Astrocyte of the hippocampus (primary cell): ENCODE measurements at regions not wholly inside any gene's neighbourhood (a gene's known extent, or its start where the extent isn't known, plus 50 kb on each side); places are given as distances from the start of the nearest gene placed in this dataset.

Experiments used
- DNase-seq: peaks from one replicate; pipeline ENCODE4 v3.0.0; 2011; ENCODE audit warnings: low read depth, low spot score

DNA sequence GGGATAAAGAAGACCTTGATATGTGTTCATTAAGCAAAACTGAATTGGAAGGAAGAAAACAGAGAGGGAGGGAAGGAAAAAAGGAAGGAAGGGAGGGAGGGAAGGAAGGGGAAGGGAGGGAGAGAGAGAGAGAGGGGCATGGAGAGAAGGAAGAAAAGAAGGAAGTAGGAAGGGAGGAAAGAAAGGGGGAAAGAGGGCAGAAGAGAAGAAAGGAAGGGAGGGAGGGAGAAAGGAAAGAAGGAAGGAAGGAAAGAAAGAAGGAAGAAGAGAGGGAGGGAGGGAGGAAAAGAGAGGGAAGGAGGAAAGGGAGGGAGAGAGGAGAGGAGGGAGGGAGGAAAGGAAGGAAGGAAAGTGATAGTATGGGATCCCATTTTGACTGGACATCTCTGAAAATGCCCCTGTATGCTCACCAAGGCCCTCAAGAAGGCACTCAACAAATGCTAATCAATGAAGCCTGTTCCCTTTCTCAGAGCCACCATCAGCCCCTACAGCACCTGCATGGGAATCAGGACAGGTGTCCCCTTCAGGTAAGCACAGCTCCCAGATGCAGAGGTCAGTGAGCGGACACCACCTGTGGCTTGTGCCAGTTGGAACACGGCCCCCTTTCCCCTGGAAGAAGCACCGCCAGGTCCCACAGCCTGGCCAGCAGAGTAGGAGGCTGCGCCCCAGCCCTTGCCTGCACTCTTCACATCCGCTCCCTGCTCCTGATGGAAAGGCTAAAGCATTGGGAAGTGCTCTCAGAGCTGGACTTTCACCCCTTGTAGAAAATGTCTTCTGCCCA is 161.4 kb upstream of the DIO3 start:
- DNase-seq, result no peak

DNA sequence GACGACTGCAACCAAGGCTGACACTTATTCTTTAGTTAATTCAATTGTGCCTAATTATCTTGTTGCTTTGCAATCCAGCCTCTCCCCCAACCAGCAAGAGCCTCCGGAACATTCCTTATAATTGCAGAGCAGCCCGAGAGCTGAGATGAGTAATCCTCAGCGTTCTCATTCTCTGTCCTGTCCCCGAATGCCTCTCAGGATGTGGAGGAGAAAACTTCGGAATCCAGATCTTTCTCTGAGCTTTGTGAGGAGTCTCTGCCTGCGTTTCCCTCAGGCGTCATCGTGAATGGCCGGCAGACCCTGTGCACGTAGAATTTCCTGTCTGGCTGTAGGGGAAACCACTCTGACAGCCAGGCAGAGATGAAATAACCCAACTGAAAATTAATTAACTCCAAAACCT is 160.5 kb upstream of the DIO3 start:
- peak; percentile 25 for DNase-seq

DNA sequence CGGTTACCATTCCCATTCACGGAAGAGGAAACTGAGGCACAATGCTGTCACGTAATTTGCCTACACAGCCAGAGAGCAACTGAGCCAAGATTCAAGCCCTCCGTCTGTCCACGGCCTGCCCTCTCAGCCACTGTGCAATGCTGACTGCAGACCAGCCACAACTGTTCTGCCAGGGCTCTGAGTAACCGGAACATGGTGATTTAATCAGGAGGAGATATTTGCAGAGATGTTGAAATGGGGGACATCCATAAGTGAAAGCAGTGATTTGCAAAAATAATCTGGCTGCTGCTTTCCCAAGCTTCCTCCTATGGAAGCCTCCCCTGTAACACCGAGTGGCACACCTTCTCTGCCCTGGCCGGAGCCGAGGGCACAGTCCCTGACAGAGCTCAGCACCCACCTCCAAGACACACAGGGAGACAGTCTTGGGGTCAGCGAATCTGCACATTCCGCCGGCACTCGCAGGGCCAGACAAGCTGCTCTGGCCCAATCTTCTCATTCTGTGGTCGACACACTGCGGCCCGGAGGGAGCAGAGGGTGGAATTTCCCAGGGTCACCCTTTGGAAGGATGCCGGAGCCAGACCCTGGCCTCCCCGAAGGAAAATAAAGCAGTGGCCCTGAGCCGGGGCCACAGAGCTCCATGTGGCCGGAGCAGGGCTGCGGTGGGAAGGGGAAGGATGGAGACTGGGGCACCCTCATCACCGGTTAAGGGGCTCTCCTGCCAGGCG is 158.2 kb upstream of the DIO3 start:
- DNase-seq, result no peak

DNA sequence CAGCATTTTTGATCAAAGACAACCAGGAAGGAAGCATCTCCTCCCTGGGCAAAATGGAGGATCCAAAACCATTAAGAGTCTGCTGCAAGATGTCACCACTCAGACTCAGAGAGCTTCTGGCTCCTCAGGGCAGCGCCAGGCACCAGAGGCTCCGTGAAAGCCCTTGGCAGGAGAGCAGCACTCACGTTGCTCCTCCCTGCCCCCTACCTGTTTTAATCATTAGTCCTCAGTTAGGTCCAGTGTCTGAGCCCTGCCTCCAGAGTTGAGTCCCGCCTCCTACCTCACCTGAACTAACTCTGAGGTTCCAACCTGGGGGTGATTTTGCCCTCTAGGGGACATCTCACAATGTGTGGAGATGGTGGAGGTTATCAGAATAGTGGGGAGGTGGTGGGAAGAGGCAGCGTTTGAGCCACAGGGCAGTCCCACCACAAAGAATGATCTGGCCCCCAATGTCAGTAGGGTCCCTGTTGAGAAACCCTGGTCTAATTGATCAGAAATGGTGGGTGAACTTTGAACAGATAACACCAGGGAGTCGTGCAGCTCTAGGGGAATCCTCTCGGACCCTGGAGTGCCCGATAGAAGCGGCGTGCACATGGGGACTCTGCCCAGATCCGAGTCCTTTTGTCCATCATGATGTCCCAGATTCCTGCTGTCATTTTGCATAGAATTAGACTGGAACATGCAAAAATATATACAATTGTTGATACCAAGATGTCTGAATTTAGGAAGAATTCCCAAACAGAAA is 156.7 kb upstream of the DIO3 start:
- no peak for DNase-seq

DNA sequence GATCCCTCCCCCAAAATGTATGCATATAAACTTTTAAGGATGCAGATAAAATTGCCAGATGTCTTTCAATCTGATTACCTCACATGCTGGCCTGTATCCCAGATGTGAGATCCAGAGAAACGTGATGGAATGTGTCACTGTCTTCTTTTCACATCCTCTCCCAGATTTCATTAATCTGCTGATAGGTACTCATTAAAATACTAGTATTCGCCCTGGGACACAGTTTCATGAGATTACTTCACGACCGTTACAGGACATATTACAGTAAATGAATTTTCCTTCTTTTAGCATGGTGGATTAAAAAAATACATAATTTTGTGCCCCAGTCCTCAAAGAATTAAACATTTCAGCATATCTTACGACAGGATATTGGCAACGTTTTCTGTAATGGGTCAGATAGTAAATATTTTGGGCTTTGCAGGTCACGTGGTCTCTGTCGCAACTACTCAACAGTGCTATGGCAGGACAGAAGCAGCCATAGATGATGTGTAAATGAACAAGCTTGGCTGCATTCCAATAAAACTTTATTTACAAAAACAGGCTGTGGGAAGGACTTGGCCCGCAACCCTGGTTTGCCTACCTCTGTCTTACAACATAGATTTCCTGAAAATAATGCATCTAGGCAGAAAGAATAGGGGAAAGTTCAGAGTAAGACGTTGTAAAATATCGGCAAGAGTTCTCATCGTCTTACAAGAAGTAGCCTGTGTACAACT is 156.0 kb upstream of the DIO3 start:
- DNase-seq, result no peak

DNA sequence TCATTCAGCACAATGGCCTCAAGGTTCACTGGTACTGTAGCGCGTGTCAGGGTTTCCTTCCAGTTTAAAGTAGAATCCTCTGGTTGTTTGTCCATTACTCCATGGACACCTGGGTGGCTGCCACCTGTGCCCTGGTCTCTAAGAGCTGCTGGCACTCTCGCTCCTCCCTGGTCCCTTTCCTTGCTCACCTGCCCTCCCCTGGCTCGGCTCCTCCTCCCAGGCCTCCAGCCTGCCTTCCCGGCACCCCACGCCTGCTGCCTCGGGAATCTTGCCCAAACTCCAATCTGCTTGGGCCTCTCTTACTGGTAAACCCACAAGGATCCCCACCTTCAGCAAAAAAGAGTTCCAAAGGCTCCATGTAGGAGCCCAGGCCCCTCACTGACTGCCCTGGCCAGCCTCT is 154.4 kb upstream of the DIO3 start:
- no peak for DNase-seq

DNA sequence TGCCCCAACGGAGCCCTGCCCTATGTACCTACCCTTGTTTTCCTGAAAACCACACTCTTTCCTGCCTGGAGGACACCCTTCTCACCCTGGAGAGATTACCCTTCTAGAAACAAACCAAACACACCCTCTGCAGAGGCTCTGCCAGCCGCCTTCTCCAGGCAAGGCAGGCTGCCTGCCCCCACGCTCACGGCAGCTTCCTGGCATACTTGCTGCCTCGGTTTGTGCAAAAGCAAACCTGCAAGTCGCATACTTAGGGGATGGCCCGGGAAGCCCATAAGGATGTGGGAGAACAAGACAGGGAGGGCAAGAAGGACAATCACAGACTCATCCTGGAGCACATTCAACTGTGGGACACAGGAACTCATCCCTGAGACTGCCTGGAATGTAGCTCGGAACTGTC is 154.0 kb upstream of the DIO3 start:
- no peak for DNase-seq

DNA sequence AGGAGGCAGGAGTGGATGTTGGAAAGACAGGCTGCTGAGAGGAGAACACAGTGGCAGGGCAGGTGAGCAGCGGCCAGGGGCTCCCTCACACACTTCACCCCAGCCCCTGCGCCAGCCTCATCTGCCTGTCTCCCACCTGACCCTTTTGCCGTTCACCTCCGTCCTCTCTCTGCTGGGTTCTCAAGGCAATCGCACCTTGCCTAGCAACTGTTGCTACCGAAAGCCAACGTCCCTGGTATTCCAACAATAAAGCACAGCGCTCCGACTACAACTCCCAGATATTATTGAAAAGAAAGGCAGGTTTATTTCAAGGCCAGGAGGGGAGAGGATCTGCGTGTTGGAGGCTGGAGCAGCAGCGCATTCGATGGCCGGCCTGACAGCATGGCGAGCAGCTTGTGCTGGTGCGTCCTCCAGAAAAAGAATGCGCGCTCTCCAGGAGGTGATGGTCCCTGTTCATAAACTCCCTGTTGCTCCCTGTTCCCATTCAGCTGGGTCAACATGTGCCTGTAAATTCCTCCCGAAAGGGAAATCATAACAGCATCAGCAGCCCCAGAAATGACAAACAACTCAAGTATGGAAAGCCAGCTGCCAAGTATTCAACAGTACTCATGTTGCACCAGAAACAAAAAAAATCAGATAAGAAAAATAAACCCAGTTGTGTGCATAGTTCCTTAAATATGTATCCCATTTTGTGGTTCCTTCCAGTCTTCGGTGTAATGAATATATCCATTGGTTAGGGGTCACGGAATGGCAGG is 153.0 kb upstream of the DIO3 start:
- DNase-seq, result peak; percentile 33

DNA sequence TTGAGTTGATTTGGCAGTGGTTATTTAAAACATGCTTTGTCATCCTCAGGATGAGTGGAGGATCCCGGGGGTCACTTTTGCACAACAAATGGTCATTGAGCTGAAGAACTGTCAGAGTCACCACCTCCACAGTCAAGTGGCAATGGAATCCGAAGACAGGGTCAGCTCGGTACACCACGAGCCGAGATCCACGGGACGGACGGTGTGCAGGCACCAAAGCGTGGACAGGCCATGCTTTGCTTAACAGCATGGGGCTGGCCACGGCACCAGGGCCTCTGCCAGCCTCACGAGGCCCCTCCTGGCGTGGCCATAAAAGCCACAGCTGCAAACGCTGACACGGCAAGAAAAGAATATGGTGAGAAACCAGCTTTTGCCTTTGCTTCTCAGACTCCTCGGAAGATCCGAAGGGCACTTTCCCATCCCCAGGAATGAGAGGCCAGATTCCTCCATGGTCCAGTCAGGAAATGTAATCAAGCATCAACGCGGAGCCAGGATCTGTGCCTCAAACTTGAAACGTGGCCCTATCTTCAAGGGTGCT is 152.2 kb upstream of the DIO3 start:
- DNase-seq, result no peak

DNA sequence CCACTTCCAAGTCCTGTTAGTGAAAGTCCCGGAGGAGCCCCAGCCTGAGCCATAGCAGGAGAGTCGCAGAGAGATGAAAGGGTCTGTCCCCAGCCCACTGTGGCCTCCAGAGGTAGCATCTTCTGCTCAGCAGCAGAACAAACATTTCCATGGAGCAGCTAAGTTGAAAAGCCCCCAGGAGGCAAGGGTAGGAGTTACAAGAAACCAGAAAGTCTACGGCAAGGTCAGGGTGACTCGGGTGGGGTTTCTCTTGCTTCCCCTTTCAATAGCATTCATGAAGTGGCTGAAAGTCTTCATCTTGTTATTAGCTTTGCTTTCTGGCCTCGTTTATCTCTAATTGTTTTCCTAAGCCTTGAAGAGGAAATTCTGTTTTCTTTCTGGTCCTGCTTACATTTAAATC is 151.2 kb upstream of the DIO3 start:
- DNase-seq, result no peak

DNA sequence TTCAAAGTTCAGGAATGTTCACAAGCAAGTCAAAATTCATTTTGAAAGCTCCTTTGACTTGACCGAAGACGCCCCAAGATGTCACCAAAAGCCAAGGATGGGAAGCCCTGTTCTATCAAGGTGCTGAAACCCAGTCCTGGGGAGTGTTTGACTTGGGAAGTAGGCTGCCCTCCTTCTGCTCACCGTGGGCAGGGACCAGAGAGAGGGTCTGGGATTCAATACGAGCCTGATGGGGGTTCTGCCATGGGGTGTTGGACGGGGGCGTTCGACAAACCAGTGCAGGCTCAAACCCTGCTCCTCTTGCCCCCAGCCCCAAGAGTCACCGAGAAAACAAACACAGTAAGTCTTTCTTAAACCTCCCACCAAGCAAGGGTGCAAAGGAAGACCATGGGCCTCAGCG is 150.1 kb upstream of the DIO3 start:
- no peak for DNase-seq

DNA sequence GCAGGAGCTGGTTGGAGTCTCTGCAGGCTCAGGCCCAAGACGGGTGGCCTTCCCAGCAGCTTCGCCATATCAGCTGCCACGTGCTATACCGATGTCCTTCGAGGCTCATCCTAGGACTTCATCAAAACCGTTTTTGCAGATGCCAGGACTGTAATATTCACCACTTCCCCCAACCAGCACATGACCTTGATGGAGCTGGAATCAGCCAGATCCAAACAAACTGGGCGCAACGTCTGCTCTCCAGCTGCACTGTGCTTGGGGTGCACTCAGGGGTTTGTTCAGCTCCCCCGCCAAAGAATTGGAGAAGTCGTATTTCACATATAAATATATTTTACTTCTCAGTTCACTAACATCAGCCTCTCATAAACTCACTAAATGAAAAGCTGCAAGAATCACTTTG is 149.5 kb upstream of the DIO3 start:
- no peak for DNase-seq

DNA sequence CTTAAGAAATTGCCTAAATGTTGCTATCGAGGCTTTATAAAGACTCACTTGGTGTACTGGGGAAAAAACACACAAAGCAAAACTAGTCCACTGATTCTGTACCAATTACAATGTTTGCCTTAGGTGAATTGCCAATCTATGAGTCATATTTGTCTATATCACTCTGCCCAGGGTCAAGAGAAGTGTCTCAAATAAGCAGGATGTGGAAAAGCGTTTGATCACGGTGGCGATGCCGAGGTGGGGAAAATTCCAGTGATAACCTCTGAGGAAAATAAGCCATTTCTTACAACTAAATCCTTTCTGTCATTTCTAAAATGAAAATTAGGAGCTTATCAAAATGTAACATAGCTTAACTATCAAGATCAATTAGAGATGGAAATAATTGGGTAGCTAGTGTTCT is 148.6 kb upstream of the DIO3 start:
- peak; percentile 9 for DNase-seq

DNA sequence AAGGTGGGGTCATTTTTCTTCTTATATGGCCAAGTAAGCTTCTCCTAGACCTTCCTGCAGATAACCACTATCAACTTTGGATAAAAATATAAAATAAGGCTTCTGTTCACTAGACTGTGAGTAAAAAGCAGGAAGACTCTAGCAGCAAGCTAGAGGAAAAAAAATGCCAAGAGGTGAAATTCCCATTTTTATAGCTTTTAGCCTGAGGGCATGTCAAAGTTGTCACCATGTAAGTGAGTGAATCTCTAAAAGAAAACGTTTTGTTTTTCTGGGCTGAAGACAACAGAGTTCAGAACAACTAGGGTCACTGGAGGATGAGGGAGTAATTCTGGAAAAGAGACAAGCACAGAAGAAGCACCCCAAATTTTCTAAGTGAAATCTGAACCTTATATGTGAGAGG is 143.9 kb upstream of the DIO3 start:
- DNase-seq, result no peak

DNA sequence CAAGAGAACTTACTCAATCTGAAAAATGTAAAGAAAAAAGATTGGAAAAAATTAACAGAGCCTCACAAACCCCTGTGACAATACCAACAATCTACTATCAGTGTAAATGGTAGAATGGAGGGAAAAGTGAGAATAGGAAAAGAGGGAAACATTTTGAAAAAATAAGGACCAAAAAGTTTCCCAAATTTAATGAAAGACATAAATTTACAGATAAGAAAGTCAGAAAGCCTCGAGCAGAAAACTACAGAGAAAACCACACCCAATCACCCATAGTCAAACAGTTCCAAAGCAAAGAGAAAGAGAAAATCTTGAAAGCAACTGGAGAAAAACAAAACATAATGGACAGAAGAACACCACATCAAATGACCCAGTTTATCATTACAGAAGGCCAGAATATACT is 142.7 kb upstream of the DIO3 start:
- DNase-seq, result no peak

DNA sequence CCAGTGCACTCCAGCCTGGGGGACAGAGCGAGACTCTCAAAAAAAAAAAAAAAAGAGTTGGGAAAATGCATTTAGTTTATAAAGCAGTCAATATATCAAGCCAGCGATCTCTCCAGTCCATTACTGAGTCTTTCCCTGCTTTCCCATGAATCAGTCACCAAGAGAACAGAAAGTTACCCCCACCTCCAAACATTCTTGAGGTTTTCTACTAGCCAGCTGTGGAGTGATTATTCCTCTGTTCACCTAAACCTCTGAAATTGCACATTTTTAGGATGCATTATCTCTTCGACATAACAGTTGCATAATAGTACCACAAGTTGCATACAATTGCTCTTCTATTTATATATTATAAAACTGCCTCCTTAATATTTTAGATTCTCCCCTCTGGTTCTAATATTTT is 134.8 kb upstream of the DIO3 start:
- DNase-seq, result no peak

DNA sequence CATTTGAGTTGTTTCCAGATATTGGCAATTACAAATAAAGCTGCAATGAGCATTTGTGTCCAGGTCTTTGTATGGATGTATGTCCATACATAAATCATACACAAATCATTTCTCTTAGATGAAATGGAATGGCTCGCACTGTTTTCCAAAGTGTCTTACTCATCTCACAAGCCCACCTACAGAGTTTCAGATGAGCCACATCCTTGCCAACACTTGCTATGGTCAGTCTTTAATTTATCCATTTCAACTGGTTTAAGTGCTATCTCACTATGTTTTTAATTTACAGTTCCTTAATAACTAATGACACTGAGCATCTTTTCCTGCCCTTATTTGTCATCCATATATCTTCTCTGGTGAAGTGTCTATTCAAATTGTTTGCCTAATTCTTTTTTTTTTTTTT is 132.9 kb upstream of the DIO3 start:
- no peak for DNase-seq

DNA sequence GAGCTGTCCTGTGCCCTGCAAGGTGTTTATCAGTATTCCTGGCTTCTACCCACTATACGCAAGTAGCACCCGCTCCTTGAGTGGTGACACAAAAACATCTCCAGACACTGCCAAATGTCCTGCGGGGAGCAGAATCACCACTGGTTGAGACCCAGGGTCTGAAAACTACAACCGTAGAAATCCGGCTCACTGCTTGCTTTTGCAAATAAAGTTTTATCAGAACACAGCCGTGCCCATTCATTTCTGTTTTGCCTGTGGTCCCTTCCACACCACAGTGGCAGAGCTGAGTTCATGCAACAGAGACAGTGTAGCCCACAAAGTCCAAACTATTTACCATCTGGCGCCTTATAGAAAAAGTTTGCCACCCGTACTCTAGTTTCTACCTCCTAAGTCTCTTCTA is 125.7 kb upstream of the DIO3 start:
- DNase-seq, result no peak

DNA sequence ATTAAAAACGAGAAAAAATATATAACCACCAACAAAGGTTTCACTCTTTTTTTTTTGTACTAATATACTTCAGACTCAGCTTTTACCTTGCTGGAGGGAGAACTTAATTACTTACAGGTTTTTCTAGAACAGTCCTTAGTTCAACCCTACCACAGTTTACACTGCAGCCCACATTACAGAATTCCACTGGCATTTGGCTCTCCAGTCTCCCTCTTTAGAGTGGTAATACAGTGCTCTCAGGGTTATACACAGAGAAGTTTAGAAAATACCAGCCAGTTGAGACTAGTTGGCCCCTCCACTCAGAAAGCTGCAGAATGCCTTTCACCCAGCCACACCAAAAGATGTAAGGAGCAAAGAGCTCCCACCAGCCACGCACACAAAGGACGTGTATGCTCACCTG is 122.3 kb upstream of the DIO3 start:
- no peak for DNase-seq

DNA sequence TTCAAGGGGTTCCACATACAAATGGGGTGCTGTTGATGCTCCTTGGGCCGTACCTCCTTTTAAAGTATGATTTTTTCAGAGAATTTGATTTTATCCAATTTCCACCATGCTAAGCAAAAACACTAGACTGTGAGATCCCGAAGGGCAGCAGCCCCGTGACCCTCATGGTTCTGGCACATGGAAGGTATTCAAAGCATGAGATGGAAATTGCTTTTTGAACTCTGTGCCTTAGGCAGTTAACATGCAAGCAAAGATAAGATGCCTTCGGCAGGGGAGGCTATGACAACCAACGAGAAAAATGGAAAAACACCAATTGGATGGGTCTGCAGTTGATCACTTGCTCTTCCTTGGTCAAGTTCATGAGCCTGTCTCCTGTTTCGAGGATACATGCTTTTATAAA is 120.8 kb upstream of the DIO3 start:
- no peak for DNase-seq

DNA sequence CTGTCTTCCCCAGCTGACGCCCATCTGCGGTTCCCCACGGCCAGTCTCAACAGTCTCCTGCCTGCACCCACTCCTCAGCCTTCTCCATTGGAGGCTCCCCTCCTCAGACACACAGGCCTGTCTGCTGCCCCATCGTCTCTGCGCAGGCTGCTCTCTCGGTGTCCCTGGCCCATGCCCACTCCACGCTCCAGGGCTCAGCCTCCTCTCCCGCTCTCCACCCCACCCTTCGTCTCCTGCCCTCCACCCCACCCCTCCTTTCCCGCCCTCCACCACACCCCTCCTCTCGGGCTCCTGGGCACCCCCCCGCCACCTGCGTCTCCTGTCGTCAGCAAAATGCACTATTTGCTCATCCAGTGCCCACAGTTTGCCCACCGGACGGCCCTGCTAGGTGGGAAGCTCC is 119.6 kb upstream of the DIO3 start:
- DNase-seq, result no peak
